ENCODE measurements at regions not wholly inside any gene's neighbourhood (a gene's known extent, or its start where the extent isn't known, plus 50 kb on each side); places are given as distances from the start of the nearest gene placed in this dataset.
"Not testable (repeated sequence)": the region's sequence is repeated elsewhere in the genome, so short reads cannot be mapped to it uniquely, and the experiment has no call there.

DNA sequence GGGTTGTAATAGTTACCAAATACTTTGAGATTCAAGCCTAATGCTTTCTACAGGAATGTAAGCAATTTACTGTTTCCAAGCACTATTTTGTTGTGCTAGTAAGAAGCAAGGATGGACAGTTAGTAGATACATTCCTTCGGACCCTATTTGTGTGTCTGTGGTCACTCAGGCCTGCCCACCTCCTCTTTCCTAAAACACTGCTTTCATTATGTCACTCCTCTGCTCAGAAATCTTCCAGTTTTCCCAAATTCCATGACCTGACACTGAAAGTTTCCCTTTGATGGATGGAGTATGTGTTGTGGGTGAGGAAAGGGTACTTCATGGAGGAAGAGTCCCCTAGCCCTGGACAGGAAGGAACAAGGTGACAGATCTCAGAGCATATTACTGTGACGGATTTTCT lies 141.1 kb downstream of the DISP1 start:
- DNase-seq, result no peak

DNA sequence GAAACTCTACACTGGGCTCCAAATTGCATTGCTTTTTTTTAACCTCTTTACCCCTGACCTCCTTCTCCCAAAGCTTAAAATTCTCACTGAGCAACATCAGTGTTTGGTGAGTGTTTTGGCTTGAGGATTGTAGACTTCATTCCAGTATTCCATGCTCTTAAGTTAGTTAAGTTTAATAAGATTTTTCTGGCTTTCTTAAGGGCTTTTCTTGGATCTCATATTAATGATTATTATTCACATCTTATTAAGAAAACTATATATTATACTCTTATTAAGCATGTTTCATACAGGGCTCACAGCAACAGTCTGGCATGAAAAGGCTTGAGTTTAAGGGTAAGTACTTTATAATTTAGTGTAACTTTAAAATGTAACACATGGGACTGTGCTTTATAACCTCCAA lies 141.8 kb downstream of the DISP1 start:
- DNase-seq, result no peak

DNA sequence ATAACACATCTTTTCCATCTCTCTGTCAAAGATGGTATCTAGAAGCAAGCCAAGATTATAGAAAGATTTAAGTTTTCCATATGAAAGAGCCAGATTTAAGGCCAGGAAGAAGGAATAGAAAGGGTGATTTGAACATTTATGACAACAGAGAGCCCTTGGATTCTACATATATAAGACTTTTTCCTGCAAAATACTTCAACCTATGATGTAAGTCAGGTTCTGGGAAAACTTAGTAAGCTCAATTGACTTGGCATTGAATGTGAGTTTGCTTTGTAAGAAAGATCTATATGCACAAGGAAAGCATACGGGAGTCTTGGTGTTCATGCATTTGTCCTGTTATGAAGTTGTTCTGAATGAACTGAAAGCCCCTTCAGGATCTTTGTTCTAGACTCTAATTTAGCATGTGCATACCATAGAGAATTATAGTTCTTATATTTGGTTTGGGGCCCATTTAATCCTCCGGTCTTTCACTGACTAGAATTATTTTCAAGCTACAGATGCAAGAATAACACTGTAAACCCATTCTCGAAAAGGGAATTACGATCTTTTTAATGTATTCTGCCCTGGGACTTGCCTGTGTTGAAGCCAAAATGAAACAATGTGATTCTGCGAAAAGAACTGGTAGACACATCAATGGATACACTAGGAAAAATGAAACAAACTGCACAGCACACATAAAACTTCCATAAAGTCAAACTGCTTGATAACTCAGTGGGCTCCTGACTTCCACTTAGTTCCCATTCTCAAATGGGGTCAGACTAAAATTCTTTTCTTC lies 152.8 kb downstream of the DISP1 start:
- no peak for DNase-seq

DNA sequence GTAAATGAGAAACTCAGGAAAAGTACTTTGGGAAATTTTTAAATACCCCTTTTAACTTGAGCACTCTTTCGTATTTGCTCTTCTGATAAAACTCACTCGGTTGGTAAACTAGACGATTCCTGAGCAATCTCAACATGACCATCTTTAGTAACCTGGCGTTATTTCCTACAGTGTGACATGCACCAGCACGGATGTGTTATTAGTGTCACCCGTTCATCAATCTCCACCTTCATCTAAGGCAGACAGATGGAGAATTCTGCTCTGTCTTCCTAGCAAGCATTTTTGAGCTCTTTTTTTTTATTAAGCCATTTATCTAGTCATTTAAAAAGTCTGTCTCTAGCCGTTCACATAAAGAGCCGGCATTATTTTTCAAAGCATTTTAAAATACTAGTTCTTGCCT lies 155.2 kb downstream of the DISP1 start:
- DNase-seq, result no peak

DNA sequence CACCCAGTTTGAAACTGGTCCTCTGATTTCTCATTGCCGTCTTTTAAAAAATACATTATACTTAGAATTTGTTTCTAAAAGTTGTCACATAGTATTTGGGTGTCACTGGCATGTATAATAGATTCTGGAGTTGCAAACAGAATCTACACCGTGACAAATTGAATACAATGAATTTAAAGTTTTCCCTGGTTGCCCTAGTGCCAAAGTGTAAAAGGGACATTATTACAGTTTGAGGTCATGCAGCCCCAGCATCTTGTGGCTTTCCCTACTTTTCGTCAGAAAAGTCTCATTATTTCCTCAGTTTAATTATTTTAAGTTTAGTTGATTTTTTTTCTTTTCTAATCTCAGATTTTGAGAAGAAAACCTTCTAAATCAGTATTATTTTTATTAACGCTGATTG lies 155.9 kb downstream of the DISP1 start:
- no peak for DNase-seq

DNA sequence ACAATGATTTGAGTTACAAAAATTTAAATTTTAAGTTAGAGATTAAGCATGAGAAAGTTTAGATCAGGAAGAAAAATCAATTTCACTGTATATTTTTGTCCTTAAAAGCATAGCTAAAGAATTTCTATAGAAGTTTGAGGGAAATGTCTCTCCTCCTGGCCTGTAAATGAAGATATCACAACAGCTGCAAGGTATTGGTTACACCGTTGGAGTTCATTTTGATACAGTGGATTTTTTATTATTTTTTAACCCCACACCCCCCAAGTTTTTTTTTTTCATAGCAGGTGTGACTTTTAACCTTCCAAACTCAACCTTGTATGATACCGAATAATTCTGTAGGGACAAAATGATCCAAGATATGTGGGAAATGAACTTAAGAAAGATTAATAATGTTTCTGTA lies 156.3 kb downstream of the DISP1 start:
- DNase-seq, result no peak

DNA sequence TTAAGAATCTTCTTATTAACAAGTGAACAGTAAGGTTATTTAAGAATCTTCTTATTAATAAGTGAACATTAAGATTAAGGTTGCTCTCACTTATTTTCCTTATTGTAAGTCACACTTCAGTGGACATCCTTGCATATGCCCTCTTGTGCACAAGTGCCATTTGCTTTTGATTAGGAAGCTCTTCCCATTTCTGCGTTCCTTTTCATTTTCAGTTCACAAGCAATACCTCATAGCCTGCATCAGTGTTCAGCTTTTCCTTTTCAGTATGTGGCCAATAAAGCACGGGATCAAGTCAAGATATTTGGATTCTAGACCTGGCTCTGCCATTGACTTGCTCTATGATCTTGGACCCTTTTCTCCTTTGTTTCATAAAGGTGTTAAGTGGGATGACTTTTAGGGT lies 158.7 kb downstream of the DISP1 start:
- DNase-seq, result no peak

DNA sequence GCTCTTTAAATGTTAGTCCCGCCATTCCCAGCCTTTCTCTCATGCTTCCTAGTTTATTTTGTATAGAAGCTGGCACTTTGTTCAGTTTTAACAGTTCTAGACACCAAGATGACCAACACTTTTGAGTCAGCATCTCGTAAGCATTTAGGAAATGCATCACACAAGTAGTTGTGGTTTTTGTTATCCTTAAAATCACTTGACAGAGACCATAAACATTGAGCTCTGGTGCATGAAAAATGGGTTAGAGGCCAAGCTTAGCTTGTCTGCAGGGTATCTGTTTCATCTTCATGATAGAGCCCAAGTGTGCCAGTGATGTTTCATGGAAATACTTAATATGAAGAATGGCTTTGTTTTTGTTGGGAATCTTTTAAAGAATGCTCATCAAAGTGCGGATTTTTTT lies 159.7 kb downstream of the DISP1 start:
- DNase-seq, result no peak

DNA sequence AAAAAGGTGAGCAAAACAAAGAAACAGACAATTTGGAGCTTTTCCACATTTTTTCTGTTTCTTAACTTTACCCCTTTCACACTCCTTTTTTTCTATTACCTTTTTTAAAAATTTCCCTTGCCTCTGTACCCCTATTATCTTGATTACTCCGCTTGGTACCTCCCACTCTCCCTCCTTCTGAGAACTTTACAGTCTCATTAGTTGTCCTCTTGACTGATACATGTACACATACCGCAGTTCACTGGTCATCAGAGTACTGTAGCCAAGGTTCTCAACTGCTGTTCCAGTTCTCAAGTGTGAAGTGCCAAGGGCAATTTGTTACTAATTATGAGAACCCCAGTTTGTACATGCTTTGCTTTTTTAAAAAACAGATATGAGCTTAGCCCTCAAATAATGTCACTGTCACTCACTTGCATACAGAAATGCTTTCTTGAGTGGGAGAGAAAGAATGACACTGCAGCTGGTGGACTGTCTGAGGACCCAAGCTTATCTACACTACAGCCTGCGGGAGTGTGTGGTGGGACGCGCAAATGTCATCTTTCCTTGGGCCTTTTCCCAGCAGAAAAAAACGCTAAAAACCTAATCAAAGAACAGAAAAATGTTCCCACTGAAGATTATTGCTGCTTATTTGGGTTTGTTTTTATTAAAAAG lies 160.8 kb downstream of the DISP1 start:
- DNase-seq, result no peak

DNA sequence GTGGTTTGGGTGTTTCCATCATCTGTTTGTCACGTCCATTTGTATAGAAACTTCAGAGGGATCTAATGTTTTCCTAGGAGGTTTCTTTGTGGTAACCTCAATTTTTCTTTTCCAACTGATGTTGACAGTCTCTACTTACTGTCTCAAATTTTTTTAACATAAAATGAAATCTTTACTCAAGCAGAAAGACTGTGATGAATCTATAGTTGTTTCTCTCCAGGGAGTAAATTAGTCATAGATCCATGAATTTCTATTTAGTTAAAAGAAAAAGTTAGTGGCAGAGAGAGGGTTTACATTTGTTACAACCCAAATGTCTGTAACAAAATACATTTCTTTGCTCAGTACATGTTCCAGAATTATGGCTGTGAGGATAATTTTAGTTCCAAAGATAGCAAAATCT lies 161.6 kb downstream of the DISP1 start:
- DNase-seq, result no peak

DNA sequence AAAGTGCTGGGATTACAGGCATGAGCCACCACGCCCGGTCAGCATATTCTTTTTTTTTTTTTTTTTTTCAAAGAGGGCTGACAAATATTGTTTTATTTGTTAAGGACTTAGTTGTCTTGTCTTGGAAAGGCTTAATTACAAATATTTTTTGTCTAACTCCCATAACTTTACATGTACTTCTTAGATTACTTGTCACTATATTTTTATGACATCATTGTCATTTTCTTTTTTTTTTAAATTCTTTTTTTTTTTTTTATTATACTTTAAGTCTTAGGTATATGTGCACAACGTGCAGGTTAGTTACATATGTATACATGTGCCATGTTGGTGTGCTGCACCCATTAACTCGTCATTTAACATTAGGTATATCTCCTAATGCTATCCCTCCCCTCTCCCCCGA lies 162.5 kb downstream of the DISP1 start:
- DNase-seq, result not testable (repeated sequence)

DNA sequence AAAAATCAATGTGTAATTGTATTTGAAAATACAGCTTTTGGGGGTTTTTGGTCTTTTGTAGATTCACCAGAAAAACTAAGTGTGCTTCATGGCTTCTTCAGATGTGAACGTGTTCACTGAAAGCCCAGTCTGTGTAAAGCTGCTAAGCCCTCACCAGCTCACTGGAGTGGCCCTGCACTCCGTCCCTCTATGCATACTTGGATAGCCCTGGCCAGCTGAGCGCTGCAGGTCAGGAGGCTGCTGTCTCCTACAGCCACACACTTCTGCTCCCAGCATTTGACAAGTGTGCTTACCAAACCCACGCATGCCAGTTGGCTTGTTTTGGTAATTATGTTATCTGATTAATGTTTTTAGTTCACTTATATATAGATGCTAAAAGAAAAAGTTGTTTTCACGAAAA lies 163.5 kb downstream of the TLR5 start:
- no peak for DNase-seq

DNA sequence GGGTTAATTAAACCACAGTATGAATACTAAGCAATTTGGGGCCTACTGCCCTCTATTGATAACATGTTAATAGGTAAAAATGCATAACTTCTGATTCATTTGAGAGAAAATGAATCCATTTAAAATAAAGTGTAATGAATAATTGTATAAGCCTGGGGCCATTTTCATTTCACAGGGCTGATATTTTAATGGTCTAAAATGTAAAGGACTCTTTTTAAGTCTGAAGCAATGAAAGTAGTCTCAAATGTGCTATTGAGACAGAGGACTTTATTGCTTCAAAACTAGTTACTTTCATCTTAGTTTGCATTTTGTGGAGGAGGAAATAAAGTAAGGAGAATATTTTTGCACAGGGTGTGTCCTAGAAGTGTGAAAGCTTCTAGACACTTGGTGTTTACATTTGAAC lies 155.4 kb downstream of the TLR5 start:
- no peak for DNase-seq

DNA sequence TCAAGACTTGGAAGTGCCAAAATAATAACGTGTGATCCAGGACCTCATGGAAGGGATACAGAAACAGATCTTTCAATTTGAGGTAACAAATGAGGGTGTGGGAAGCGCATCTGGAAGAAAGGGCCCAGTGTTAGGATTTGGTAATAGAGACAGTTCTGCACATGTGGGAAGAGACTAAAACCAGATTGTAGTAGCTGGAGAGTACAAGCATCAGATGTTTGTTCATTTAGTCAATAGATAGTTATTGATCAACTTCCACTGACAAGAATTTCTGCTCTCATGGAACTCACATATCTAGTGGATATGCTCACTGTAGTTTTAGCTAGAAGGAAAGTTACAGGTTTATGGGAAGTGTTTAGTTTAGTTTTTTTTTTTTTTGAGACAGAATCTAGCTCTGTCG lies 153.6 kb downstream of the TLR5 start:
- no peak for DNase-seq

DNA sequence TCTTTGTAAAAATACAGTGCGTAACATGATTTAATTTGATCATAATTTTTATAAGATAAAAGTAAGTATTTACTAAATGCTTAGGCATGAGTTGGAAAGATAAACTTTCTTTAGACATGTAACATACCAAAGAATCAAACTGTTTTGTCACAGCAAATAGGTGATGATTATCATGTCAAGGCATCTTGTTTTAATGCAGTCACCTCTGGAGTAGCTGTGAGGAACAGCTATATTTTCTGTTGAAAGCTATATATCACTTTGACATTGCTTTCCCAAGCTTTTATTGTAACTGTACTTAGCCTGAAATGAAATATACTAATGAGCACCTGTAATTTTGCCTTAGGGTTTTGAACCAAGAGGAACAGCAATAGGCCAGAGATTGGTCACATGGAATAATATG lies 151.9 kb downstream of the TLR5 start:
- DNase-seq, result no peak

DNA sequence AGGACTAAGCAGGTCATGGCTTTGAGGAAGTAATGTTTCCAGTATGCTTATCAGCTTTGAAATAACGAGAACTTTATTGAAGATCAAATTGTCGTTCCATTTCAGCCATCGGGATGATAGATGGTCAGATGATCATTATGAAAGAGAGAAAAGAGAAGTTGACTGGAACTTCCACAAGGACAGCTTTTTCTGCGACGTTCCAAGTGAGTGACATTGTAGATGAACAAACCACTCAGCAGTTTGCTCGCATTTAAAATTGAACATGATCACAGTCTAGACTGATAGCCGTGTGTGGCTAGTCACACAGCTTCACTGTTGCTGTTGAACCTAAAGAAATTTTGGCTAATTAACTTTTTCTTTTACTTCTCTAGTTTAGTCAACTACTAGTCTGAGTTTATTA lies 151.1 kb downstream of the TLR5 start:
- DNase-seq, result no peak

DNA sequence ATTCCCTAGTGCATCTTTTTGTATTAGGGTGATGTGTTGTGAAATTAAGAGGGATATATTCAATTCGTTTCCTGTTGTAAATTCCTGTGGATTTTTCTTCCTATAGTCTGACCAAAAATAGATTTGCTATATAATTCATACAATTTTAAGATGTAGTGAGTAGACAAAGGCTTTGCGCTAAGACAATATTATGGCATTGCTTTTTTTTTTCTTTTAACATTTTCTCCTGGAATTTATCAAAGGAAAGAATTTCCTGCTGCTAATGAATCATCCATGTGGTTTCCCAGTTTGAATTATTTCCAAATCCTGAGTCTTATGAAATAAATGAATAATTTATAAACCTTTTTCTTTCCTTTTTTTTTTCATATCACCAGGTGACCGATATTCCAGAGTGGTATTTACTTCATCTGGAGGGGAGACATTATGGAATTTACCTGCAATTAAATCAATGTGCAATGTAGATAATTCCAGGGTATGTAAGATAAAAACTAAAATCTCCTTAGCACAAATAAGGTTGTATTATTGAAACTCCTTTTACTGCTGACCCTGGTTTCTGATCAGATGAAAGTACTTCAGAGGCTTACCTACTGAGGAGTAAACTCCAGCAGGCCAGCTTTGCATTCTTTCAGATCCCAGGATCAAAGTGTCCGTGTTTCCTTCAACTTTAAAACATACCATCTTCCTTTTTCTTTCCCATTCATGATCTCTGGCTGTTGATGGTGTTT lies 148.4 kb downstream of the TLR5 start:
- DNase-seq, result no peak

DNA sequence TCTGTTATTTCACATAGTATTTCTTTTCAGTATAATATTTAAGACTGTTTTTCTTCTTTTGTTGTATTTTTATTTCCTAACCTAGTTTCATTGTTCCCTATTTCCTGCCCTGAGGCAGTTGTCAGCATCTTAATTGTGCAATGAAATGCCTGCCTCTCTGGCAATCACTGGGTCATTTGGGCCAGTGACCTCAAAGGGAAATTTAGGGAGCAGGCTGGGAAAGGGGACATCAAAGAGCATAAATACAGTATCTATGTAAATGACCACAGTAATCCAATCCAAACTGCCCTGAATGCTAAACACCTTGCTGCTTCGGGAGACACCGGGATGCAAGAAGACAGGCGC lies 147.8 kb downstream of the TLR5 start:
- DNase-seq, result no peak

DNA sequence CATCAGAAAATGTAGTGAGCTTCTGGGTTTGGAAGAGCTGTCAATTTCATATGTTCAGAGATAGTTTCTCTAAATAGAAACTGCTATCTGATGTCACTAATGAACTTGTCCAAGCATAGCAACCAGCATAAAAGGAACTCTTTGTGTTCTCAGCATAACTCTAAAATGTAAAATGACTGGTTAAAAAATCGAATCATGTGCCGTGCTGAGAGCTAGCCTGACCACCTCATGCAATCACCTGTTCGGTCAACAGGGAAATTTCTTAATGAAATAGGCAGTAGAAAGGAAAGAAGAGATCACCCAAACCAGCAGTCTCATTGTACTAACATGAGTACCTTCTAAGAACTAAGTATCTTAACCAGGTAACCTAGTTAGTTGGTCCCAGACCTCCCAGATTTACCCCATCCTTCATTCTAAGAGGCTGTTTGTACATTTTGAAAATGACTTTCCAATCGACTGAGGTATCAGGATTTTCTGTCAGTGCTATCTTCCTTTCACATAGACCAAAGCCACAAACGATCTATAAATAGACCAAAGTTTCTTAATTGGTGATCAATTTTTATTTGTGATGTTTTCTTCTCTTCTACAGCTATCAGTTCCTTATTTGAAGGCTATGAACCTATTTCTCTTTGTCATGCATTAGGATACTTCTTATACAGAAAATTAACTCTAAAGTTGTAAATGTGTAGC lies 147.3 kb downstream of the TLR5 start:
- no peak for DNase-seq

DNA sequence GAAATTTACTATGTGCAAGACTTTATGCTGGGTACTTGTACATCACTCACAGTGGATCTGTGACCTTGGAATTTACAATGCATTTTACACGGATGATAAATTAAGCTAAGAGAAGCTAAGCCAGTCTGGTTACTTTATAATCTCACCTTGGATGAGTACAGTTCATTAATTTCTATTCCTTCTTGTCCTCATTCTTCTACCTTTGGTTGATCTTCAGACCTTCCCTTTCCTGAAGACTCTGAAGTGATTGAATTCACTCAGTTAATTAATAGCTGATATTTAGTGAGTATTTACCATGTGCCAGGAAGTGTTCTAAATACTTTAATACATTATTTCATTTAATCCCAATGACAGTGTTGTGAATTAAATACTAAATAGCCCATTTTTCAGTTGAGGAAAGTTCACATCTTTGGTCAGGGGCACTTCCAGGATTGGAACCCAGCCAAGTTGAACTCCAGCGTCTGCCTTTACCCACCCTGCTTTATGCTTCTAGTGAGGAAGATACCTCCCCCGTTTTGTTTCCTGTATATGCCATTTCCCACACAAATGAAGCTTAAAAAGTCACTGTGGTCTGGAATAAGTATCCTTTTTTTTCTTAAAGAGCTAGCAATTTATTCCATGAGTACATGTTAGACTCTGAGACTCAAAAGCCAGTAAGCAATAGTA lies 146.6 kb downstream of the TLR5 start:
- DNase-seq, result no peak

DNA sequence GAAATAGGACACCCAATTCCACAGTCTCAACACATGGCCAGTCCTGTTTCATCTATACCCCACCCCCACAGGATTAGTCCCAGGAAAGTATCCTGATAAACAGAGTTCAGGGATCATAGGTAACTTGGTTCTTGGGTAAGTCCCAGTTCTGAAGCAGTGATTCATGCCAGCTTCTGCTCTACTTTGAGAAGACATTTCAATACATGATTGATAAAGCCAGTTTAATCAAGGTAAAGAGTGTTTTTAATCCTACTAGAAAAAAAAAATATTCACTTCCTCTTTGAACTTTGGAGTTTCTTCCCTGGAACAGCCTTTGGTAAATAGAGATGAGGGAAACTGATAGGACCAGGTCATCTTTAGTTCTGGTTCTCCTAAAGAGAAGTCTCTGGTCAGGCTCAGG lies 142.4 kb downstream of the TLR5 start:
- DNase-seq, result no peak

DNA sequence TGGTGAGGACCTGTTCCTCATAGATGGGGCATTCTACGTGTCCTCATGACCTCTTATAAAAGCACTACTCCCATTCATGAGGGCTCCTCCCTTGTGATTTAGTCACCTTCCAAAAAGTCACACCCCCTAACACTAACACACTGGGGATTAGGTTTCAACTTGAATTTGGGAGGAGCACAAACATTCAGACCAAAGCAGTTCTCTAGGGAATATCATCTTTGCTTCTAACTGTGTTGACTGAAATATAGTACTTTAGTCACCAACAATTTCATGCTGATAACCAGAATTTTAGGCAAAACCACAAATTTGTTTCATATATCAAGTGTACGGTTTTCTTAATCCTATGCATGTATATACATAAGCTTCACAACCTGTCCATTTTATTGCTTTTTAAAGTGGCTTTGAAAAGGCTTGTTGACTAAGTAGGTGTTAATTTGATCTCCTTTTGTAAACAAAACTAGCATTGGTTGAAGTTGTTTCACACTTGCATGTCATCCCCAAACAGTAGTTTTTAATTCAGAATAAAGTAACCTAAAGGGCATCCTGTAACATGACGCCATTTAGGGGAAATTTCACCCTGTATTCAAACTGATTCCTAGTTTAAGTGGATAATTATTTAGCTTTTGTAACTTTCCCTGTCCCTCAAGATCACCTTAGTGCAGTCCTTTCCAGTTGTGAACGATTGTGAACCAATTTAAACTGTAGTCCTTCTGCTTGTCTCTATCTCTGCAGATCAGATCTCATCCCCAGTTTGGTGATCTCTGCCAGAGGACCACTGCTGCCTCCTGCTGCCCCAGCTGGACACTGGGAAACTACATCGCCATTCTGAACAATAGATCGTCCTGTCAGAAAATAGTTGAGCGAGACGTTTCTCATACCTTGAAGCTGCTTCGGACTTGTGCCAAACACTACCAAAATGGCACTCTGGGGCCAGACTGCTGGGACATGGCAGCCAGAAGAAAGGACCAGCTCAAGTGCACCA lies 141.1 kb downstream of the TLR5 start:
- DNase-seq, result no peak
